ENCODE measurements at regions not wholly inside any gene's neighbourhood (a gene's known extent, or its start where the extent isn't known, plus 50 kb on each side); places are given as distances from the start of the nearest gene placed in this dataset.
A peak's percentile ranks its signal among the peaks of the same experiment; 100 is the strongest.

DNA sequence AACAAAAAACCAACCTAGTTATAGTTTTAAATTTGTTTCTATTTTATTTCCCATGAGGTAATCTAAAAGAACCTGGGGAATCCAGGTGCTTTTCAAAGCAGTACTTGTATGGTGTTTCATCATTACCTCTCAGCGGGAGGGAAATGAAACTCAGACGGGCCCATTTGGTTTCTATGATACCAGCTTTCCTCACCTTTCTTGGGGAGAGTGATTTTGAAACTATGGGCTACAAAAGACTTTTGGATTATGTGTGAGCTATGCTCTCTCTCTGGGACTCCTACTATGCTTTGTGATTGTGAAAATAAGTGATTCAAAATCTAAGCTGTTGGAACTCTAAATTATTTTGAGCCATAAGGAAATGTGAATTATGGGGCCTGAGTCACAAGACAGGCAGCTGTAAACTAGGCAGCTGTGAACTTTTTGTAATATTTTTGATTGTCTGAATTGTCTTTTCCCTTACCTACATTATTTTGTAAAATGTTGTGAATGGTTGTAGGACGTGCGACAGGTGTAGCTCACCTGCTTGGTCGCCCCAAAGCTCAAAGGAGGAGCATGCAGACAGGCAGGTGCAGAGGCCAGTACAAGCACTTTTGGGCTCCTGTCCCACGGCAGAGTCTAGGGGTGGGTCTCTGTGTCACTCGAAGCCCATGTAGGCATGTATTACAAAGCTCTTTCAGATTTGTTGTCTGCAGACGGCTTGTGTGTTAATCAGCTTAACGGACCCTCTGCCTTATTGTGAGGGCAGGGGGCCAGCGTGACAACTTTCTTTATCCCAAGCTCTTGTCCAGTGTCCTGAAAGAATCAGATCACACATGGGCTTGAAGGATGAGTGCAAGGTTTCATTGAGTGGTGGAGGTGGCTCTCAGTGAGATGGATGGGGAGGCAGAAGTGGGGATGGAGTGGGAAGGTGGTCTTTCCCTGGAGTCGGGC lies 64.8 kb upstream of the BACH1 start:
- Histone ChIP-seq H3K36me3 (no peaks in the 10 kb centered on the region), H3K27ac (no peak overlapping the region), H3K27me3 (no peaks in the 10 kb centered on the region), H3K9me3 (no peaks in the 10 kb centered on the region), H3K4me3 (no peak overlapping the region), H3K4me1 (peaks cover 12% of the 10 kb centered on the region)
- intact Hi-C loops (cut with DNase I): no loop called here
- ATAC-seq (no peak), DNase-seq (no peak)
- no peak for TF ChIP-seq CTCF (IDR thresholded peaks at IDR 0.05)

GRCh38 chr21:29235714-29236197 lies 63.0 kb upstream of the BACH1 start:
- DNase-seq: no peak
- no peaks in the 10 kb centered on the region for H3K36me3 ChIP-seq
- H3K27me3 ChIP-seq: no peaks in the 10 kb centered on the region
- intact Hi-C loops (cut with DNase I): no loop called here
- no peak overlapping the region for H3K4me3 ChIP-seq
- ATAC-seq: no peak
- peaks cover 12% of the 10 kb centered on the region for H3K4me1 ChIP-seq
- H3K27ac ChIP-seq: peak overlapping the region; percentile 15
- no peak for TF ChIP-seq CTCF (IDR thresholded peaks at IDR 0.05)
- no peaks in the 10 kb centered on the region for H3K9me3 ChIP-seq

- Histone ChIP-seq H3K27ac (peak overlapping the region; percentile 15), H3K9me3 (no peaks in the 10 kb centered on the region), H3K4me3 (no peak overlapping the region), H3K27me3 (no peaks in the 10 kb centered on the region), H3K4me1 (peaks cover 12% of the 10 kb centered on the region), H3K36me3 (no peaks in the 10 kb centered on the region)
- ATAC-seq: no peak
- DNase-seq: no peak
- no peak for TF ChIP-seq CTCF (IDR thresholded peaks at IDR 0.05)
- intact Hi-C loops (cut with DNase I): no loop called here
These were observed 62.5 kb upstream of the BACH1 start for GRCh38 chr21:29236201-29236600.

DNA sequence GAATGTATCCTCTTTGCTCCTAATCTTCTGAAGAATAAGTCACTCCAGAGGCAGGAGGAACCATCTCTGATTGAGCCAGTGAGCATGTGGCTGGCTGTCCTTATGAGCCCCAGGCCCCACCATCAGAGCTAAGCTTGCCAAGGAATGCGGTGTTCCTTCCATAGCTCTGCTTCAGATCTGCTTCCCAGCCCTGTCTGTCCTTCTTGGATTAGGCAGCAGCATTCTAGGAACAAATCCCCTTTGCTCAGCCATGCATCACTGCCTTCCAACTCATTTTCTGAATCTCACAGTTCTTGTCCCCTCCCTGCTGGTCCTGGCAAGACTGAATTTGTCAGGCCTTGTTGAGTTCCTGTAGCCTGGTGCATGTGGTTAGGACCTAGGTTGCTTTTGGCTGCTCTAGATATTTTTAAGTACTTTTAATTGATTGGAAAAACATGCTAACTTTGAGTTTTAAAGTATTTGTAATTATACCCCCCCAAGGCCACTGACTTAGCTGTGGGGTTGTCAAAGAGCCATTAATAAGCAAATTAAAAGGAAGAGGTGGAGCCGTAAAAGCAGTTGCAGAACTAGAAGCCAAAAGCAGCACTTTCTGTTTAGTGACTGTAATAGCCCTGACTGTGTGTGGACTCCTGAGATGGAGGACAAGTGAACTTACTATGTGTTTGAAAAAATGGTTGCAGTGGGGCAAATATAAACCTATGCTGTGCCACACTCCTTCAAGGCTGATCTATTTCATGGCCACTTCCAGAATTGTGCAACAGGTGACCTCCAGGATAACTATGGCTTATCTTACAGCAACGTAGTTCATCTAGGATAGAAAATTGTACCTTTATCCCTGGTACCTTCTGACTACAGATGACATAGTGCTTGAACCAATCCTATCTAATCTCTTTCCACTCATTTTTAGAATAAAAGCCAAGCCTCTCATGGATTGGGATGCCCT lies 61.3 kb upstream of the BACH1 start:
- intact Hi-C loops (cut with DNase I): no loop called here
- Histone ChIP-seq H3K27ac (peak overlapping the region; percentile 45), H3K4me1 (peaks cover 12% of the 10 kb centered on the region), H3K36me3 (no peaks in the 10 kb centered on the region), H3K4me3 (no peak overlapping the region), H3K27me3 (no peaks in the 10 kb centered on the region), H3K9me3 (no peaks in the 10 kb centered on the region)
- peak; percentile 33 for ATAC-seq
- DNase-seq: no peak
- no peak for TF ChIP-seq CTCF (IDR thresholded peaks at IDR 0.05)

DNA sequence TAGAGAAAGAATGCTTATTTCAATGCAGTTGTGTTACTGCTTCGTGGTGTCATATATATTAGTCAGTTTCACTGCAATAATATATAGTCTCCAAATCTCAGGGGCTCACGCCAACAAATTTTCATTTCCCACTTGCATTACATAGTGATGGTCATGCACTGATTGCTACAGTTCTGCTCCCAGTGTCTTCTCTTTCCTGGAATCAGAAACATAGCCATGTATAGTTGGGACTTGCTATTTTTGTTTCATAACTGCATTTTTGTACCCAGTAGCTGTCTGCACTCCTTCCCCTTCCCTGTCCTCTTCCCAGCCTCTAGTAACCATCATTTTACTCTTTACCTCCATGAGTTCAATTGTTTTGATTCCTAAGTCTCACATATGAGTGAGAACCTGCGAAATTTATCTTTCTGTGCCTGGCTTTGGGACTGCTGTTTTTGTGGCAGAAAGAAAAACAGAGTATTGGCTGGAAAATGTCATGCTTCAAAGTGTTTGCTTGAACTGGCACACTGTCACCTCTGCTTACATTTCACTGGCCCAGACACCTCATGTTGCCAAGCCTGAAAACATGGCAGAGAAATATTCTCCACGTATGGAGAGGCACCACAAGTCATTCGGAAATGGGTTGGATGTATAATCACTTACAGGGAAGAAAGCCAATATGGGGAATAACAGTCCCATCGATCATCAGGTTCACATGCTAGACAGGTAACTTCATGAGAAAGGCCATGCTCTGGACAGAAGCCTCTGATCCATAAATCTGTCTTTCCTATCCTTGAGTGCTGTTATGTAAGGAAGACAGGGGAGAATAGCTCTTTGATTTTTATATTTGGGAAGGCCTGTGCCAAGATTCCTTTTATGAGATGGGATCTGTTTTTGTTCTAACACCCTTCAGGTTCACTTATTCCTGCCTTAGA lies 60.4 kb upstream of the BACH1 start:
- Histone ChIP-seq H3K36me3 (no peaks in the 10 kb centered on the region), H3K9me3 (no peaks in the 10 kb centered on the region), H3K4me3 (no peak overlapping the region), H3K27me3 (no peaks in the 10 kb centered on the region), H3K27ac (peak overlapping the region; percentile 45), H3K4me1 (peaks cover 12% of the 10 kb centered on the region)
- ATAC-seq: peak; percentile 78
- no peak for DNase-seq
- intact Hi-C loops (cut with DNase I): no loop called here
- TF ChIP-seq CTCF (IDR thresholded peaks at IDR 0.05): no peak

All from upper lobe of right lung (tissue), 1 donor.